Ishikawa (cell line): ENCODE measurements at regions not wholly inside any gene's neighbourhood (a gene's known extent, or its start where the extent isn't known, plus 50 kb on each side); places are given as distances from the start of the nearest gene placed in this dataset.

Experiments
- CEBPB ChIP-seq: IDR thresholded peaks from 2 replicates; pipeline ENCODE4 v1.6.1; 2012
- CREB1 ChIP-seq: IDR thresholded peaks from 2 replicates; pipeline ENCODE4 v1.6.1; 2012; ENCODE audit warnings: low read depth
- EGR1 ChIP-seq: IDR thresholded peaks from 2 replicates; pipeline ENCODE4 v1.6.1; 2012
- EP300 ChIP-seq: IDR thresholded peaks from 2 replicates; pipeline ENCODE4 v1.6.1; 2012; ENCODE audit warnings: borderline replicate concordance
- FOXM1 ChIP-seq: IDR thresholded peaks from 2 replicates; pipeline ENCODE4 v1.6.1; 2012; ENCODE audit warnings: low read depth, borderline replicate concordance
- NFIC ChIP-seq: IDR thresholded peaks from 2 replicates; pipeline ENCODE4 v1.6.1; 2012
- RAD21 ChIP-seq: IDR thresholded peaks from 2 replicates; pipeline ENCODE4 v1.6.1; 2012; ENCODE audit warnings: low read depth
- TAF1 ChIP-seq: IDR thresholded peaks from 2 replicates; pipeline ENCODE4 v1.6.1; 2012; ENCODE audit warnings: low read depth, mild to moderate bottlenecking
- TCF12 ChIP-seq: IDR thresholded peaks from 2 replicates; pipeline ENCODE4 v1.6.1; 2012; ENCODE audit warnings: low read depth
- TEAD4 ChIP-seq: IDR thresholded peaks from 2 replicates; pipeline ENCODE4 v1.6.1; 2012
- YY1 ChIP-seq: IDR thresholded peaks from 2 replicates; pipeline ENCODE4 v1.6.1; 2012; ENCODE audit warnings: low read depth
- ZBTB7A ChIP-seq: IDR thresholded peaks from 2 replicates; pipeline ENCODE4 v1.6.1; 2012; ENCODE audit warnings: low read depth
- TF ChIP-seq, protein P1 (sequence below): IDR thresholded peaks from 2 replicates; pipeline ENCODE4 v1.6.1; 2012
- TF ChIP-seq, protein P2 (sequence below): IDR thresholded peaks from 2 replicates; pipeline ENCODE4 v1.6.1; 2012; ENCODE audit warnings: low read depth, mild to moderate bottlenecking
- TF ChIP-seq, protein P3 (sequence below): IDR thresholded peaks from 2 replicates; pipeline ENCODE4 v1.6.1; 2012

DNA sequence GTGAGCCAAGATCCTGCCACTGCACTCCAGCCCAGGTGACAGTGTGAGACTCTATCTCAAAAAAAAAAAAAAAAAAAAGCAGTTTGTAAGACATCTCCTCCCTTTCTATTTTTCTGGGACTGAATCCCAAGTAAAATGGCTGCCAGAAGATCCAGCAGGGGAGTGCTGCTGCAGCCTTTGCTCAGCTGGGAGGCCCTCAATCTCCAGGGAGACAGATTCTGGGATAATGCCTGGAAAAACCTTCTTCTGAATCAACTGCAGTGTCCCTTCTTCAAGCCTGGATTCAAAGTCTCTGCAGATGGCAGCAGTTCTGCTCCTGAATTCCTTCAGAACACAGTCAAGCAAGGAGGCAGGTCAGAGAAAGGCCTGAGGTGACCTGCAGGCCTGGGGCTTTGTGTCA lies 191.0 kb upstream of the NRIP1 start:
- TF ChIP-seq TCF12: no peak
- TF ChIP-seq CEBPB: no peak
- TF ChIP-seq YY1: no peak
- TF ChIP-seq, protein P1, sequence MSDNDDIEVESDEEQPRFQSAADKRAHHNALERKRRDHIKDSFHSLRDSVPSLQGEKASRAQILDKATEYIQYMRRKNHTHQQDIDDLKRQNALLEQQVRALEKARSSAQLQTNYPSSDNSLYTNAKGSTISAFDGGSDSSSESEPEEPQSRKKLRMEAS: no peak
- TF ChIP-seq EGR1: no peak
- no peak for TF ChIP-seq TEAD4
- no peak for TF ChIP-seq NFIC
- TF ChIP-seq TAF1: no peak
- TF ChIP-seq CREB1: no peak

DNA sequence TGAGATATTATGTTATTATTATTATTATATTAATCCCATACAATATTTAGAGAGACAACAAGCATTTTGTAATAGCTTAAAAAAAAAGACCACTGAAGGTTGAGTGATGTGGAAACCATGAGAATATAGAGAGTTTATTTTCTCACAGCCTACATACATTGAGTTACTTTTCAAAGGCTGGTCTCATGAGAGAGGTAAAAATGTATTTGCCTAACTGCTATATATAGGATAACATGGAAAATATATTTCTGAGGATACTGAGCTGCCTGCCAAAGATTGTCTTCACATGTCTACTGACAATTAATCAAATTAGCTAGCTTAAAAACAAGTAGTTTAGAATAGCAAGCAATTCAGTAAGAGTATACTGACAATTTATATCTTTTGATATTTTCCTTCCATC lies 192.2 kb upstream of the NRIP1 start:
- TF ChIP-seq TCF12: no peak
- TF ChIP-seq CREB1: no peak
- TF ChIP-seq NFIC: no peak
- TF ChIP-seq TAF1: no peak
- TF ChIP-seq EGR1: no peak
- TF ChIP-seq, protein P2, sequence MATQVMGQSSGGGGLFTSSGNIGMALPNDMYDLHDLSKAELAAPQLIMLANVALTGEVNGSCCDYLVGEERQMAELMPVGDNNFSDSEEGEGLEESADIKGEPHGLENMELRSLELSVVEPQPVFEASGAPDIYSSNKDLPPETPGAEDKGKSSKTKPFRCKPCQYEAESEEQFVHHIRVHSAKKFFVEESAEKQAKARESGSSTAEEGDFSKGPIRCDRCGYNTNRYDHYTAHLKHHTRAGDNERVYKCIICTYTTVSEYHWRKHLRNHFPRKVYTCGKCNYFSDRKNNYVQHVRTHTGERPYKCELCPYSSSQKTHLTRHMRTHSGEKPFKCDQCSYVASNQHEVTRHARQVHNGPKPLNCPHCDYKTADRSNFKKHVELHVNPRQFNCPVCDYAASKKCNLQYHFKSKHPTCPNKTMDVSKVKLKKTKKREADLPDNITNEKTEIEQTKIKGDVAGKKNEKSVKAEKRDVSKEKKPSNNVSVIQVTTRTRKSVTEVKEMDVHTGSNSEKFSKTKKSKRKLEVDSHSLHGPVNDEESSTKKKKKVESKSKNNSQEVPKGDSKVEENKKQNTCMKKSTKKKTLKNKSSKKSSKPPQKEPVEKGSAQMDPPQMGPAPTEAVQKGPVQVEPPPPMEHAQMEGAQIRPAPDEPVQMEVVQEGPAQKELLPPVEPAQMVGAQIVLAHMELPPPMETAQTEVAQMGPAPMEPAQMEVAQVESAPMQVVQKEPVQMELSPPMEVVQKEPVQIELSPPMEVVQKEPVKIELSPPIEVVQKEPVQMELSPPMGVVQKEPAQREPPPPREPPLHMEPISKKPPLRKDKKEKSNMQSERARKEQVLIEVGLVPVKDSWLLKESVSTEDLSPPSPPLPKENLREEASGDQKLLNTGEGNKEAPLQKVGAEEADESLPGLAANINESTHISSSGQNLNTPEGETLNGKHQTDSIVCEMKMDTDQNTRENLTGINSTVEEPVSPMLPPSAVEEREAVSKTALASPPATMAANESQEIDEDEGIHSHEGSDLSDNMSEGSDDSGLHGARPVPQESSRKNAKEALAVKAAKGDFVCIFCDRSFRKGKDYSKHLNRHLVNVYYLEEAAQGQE: no peak
- TF ChIP-seq RAD21: no peak
- TF ChIP-seq EP300: no peak
- TF ChIP-seq FOXM1: no peak
- TF ChIP-seq, protein P3, sequence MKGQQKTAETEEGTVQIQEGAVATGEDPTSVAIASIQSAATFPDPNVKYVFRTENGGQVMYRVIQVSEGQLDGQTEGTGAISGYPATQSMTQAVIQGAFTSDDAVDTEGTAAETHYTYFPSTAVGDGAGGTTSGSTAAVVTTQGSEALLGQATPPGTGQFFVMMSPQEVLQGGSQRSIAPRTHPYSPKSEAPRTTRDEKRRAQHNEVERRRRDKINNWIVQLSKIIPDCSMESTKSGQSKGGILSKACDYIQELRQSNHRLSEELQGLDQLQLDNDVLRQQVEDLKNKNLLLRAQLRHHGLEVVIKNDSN: no peak
- TF ChIP-seq ZBTB7A: no peak
- TF ChIP-seq CEBPB: no peak
- no peak for TF ChIP-seq TEAD4
- no peak for TF ChIP-seq YY1
- TF ChIP-seq, protein P1: no peak

DNA sequence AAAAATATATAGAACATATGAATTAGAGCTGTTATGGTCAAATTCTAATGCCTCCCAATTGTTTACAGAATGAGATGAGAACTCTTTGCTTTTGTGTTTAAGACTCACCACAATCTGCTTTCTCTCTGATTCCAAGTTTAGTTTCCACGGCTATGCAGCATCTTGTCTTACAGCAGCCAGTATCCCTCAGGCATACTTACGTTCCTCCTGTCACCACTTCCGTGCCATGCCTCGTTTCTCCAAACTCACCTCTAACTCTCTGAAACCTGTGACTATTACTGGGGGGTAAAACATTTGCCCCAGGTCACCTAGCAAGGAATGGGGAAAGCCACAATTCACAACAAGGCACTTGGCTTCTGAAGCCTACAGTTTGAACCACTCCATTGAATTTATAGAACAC lies 192.8 kb upstream of the NRIP1 start:
- TF ChIP-seq RAD21: no peak
- TF ChIP-seq, protein P1: no peak
- no peak for TF ChIP-seq NFIC
- TF ChIP-seq YY1: no peak
- TF ChIP-seq CEBPB: no peak
- no peak for TF ChIP-seq CREB1
- no peak for TF ChIP-seq EGR1
- TF ChIP-seq TCF12: no peak
- no peak for TF ChIP-seq ZBTB7A
- TF ChIP-seq, protein P3: no peak

DNA sequence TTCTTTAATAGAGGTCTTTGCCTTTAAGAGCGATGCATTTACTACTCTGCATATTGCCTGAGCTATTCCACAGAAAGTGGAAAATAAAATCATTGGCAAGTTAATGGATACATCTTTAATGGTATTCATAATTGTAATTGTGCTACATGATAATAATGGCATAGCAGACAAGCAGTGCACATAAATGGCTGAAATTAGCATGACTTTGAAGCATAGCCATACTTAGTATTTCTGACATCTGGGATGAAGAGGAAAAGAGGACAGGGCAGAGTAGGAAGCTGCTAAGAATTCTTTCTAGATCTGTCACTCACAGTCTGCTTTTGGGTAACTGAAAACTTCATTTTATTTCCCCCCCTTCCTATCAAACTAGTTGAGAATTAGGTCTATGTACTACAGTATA lies 195.0 kb upstream of the NRIP1 start:
- TF ChIP-seq, protein P3: no peak
- TF ChIP-seq, protein P1: no peak
- TF ChIP-seq ZBTB7A (no peak), CREB1 (no peak), EGR1 (no peak), RAD21 (no peak), TCF12 (no peak), EP300 (no peak), YY1 (no peak), FOXM1 (no peak), NFIC (no peak)
- TF ChIP-seq, protein P2: no peak

DNA sequence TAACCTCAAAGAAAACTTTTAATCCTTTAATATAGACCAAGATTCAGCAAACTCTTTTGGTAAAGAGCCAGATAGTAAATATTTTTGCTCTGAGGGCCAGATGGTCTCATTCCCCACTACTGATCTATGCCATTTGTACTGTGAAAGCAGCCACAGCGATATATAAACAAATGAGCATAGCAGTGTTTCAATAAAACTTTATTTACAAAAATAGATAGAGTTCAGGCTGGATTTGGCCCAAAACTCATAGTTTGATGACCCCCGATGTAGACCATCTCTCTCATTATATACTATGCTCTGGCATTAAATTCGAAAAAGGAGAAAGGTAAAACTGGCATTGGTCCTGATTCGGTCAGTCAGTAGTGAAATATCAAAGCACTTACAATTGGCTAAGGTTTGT lies 195.8 kb upstream of the NRIP1 start:
- TF ChIP-seq YY1: no peak
- TF ChIP-seq RAD21: no peak
- no peak for TF ChIP-seq FOXM1
- no peak for TF ChIP-seq TCF12
- TF ChIP-seq, protein P3: no peak
- TF ChIP-seq TEAD4: no peak
- no peak for TF ChIP-seq EP300
- no peak for TF ChIP-seq EGR1
- no peak for TF ChIP-seq CREB1
- TF ChIP-seq CEBPB: no peak
- no peak for TF ChIP-seq TAF1
- TF ChIP-seq, protein P2: no peak
